ENCODE measurements at regions not wholly inside any gene's neighbourhood (a gene's known extent, or its start where the extent isn't known, plus 50 kb on each side); places are given as distances from the start of the nearest gene placed in this dataset.
"Not testable (repeated sequence)": the region's sequence is repeated elsewhere in the genome, so short reads cannot be mapped to it uniquely, and the experiment has no call there.

DNA sequence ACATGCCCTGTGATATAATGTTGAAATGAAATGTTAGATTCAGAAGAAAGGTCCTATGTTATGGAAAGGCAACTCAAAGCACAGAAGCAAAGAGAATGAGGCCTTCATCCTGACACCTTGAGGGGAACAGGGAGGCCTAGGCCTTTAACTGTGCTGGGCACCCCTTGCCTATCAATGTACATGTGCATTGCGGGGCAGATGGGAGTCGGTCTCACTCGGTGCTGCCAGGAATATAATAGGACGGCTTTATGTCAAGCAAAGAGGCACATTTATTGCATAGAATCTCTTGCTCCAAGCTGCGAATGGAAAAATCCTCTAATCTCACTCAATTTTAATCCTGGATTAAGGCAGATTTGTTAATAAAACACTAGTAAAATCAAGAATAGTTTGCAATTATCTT lies 301.0 kb upstream of the SOX14 start:
- no peak for FAIRE-seq

DNA sequence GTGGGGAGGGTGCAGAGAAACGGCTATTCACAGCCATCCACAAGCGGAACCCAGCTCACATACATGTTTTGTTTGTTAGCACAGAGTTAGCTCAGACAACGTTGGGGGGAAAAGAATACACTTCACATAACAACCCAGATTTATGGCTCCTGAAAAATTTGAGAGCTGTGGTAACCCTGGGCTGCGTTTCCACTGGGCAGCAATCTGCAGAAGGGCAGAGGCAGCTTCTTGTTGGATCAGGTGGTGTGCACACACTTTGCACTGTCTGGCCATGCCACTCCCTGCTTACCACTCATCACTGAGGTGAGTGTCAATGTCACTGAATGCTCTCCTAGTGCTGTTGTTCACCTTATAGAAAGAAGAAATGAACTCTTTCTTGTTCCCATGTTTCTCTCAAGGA lies 299.8 kb upstream of the SOX14 start:
- FAIRE-seq, result no peak

DNA sequence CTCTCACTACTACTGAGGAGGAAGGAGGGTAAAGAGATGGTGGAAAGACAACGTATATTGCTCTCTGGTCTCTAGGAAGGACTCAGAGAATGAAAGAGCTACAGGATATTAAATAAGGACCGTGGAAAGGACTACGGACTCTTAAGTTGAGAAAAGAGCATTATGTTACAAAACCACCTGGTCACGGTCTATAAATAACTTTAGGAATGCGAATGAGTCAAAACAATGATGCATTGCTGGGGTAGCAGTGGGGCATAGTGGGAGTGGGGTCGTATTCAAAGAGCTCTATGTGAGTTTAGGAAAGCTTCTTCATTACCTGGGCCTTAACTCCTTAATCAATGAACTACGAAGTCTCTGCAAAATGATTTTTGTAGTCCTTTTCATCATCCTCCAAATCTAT lies 295.7 kb upstream of the SOX14 start:
- FAIRE-seq, result no peak

DNA sequence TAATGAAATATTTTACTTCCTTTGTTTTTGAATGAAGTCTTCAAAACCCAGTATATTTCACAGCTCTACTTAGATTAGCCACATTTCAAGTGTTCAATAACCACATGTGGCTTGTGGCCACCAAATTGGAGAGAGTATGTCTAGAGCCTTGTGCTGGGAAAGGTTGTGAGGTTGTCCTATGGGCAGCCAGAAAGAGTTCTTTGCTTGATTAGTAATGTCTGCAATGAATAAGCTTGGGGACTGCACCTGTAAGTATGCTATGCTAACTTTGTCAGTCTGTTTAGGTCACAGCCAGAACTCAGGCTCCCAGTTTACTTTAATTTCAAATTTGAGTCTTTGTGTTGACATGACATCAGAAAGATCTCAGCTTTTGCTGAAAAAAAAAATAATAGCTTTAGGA lies 294.9 kb upstream of the SOX14 start:
- no peak for FAIRE-seq

DNA sequence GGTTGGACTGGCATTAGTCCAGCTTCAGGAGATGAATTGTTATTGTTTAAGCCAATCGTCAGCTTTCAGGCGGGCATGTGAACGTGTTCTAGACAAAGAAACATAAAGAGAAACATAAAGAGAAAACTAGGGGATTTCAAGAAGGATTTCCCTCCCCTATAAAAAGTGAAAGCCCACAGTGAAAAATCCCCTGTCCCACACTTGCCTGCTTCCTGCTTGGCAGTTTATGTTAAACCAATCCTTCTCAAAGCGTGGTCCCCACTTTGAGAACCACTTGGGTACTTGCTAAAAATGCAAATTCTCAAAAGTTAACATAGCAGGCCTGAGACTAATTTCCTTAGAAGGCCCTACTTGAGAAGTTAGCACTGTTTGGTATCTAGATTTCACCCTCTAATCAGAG lies 293.0 kb upstream of the SOX14 start:
- FAIRE-seq, result no peak

GRCh38 chr3:137471558-137472204 lies 292.4 kb upstream of the SOX14 start:
- FAIRE-seq, result no peak

GRCh38 chr3:137477614-137478013 lies 286.5 kb upstream of the SOX14 start:
- FAIRE-seq, result no peak

GRCh38 chr3:137509354-137510045 lies 254.6 kb upstream of the SOX14 start:
- FAIRE-seq, result no peak

DNA sequence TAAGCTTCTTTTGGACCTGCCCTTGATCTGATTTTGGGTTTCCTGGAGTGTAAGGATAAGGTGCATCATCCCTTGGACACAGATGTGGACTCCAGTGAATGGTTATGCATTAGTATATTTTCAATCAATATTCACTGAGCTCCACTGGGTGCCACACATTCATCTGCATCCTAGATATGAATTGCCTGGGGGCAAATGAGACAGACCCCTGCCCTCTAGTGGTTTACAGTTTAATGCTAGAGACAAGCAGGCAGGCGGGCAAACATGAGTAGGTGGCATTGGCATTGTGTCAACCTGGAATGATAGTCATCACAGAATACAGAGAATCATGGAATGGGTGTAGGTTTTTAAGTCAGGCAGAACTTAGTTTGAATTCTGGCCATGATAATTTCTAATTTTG lies 252.5 kb upstream of the SOX14 start:
- FAIRE-seq, result no peak

- no peak for FAIRE-seq
Observed at GRCh38 chr3:137514853-137515252, 249.3 kb upstream of the SOX14 start.

DNA sequence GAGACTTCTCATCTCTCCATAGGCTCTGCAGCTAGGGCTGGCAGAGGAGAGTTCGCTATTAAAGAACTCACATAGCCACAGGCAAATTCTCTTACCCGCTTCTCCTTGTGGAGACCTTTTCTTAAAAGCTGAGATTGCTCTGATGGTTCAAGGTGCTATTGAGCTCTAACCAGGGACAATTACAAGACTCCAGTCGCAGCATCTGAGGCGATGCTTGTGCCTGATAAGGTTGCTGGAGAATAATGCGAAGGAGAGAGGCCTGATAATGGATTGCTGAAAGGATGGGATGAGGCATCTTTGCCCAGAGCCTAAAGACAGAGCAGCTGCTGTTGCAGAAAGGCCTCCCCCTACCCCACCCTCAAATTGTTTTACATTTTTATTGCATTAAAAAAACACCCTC lies 244.5 kb upstream of the SOX14 start:
- FAIRE-seq, result no peak

- no peak for FAIRE-seq
Observed at GRCh38 chr3:137524751-137525150, 239.4 kb upstream of the SOX14 start.

DNA sequence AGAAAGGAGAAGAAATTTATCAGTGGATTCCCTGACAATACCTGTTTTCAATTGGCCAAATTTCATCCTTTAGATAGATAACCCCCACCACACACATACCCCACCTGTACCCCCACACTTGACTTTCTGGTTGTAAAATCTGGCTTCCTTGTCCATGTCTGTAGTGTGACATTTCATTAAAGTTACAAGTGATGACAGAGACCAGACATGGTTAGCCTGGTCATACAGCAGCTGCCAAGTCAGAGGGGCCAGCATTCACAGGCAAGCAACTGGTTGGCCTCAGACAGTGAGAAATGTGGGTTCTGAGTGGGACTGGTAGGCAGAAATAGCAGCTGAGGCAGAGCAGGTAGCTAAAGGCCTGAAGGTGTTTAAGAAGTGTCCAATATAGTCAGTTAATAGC lies 238.6 kb upstream of the SOX14 start:
- no peak for FAIRE-seq

DNA sequence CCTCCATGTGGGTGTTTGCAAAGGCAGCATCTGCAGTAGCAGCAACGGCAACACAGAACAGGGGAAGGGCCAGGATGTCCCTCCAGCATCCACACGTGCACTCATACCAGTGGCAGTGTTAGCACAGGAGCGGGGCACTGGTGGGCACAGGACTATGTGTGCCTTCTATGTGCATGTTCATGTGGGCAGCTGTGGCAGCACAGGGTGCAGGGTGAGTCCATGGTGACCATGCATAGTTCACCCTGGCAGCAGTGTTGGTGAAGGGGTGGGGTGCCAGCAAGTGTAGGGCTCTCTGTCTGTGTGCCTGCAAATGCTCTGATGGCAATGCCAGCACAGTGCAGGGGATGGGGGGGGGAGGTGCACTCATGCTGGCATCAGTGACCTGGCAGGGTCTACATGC lies 222.1 kb upstream of the SOX14 start:
- FAIRE-seq, result no peak

GRCh38 chr3:137554242-137554641 lies 209.9 kb upstream of the SOX14 start:
- no peak for FAIRE-seq

GRCh38 chr3:137568880-137569279 lies 195.2 kb upstream of the SOX14 start:
- FAIRE-seq, result no peak

GRCh38 chr3:137572931-137573330 lies 191.2 kb upstream of the SOX14 start:
- FAIRE-seq, result no peak

DNA sequence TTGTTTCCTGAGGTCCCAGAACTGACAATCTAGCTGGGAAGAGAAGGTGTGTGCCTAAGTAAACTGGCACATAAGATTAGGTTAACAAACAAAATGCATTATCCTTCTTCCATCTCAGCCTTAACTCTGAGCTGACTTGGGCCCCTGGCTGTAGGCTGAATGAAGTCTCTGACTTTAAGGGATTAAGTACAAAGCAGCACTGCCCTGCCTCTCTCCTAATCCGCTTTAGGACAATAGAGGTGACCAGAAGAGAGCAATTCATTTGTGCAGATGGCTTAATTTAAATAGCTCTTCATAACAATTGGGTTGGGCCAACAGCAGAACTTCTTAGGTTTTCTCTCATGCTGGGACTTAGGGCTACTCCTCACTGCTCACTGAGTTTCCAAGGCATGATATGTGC lies 181.6 kb upstream of the SOX14 start:
- FAIRE-seq, result no peak

DNA sequence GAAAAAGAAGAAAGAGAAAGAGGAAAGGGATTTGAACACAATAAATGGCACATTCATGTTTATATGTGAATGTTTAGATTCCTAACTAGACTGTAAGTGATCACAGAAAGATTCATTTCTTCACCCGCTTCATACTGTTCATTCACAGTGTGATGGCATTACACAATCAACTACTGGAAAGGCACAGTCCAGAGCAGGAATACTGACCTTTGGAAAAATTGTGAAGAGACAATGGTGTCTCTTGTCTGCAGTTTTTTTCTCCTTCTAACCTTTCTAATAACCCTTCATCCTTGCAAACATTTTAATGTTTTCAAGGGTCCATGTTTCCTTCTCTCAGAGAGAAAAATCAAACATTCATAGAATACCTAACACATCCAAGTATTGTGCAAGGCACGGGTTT lies 180.9 kb upstream of the SOX14 start:
- FAIRE-seq, result no peak

DNA sequence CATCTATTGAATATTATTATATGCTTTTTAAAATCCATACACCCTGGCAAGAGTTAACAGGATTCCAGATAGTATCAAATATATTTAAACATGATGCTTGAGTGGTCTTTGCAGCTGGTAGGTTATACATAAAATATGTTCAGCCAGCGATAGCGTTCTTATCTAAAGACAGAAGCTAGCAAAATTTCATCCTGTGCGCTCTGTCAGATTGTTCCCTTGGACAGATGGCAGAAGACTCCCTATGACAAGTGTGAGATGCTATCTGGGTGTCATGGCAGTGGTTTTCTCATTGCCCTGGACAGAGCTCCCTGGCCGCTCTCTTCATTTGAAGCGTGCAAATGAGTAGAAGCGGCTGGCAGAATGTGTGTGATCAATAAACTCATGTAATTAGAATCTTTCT lies 175.2 kb upstream of the SOX14 start:
- no peak for FAIRE-seq

DNA sequence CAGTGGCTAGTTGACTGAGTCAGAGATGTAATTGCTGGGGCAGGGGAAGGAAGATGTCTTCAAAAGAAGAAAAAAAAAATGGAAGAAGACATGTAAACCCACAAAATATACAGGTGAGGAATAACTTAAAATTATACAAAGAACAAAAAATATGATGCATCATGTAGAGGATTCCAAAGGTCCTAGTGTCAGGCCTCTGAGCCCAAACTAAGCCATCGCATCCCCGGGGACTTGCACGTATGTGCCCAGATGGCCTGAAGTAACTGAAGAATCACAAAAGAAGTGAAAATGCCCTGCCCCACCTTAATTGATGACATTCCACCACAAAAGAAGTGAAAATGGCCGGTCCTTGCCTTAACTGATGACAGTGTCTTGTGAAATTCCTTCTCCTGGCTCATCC lies 168.7 kb upstream of the SOX14 start:
- not testable (repeated sequence) for FAIRE-seq

DNA sequence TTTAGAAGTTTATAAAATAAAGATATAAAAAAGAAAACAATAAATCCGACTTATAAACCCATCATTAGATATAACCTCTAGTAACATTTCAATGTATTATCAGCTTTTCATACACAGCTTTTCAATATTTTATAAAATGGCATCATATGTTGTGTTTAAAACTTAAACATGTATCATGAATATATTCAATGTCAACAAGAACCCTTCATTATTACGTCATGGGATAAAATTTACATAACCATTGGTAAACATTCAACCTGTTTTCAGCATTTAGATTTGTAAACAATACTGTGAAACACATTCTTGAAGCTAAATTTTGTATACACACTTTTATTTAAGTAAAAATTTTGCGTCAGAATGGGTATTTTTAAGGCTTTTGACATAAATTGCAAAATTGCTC lies 153.4 kb upstream of the SOX14 start:
- FAIRE-seq, result no peak

- no peak for FAIRE-seq
Observed at GRCh38 chr3:137612291-137612690, 151.8 kb upstream of the SOX14 start.

- FAIRE-seq, result no peak
Observed at GRCh38 chr3:137615659-137616418, 148.3 kb upstream of the SOX14 start.
